GM18505 (cell line): ENCODE measurements at regions not wholly inside any gene's neighbourhood (a gene's known extent, or its start where the extent isn't known, plus 50 kb on each side); places are given as distances from the start of the nearest gene placed in this dataset.

Source experiments
- ATAC-seq: cut with Tn5 transposase; IDR thresholded peaks from one replicate; pipeline ENCODE4 v1.9.1; 2021; ENCODE audit not compliant: unreplicated experiment
- POLR2A ChIP-seq: IDR thresholded peaks from 4 replicates; pipeline ENCODE4 v1.6.1; 2011; ENCODE audit warnings: borderline replicate concordance; ENCODE audit not compliant: insufficient read depth, insufficient read length; ENCODE audit errors: extremely low read depth

DNA sequence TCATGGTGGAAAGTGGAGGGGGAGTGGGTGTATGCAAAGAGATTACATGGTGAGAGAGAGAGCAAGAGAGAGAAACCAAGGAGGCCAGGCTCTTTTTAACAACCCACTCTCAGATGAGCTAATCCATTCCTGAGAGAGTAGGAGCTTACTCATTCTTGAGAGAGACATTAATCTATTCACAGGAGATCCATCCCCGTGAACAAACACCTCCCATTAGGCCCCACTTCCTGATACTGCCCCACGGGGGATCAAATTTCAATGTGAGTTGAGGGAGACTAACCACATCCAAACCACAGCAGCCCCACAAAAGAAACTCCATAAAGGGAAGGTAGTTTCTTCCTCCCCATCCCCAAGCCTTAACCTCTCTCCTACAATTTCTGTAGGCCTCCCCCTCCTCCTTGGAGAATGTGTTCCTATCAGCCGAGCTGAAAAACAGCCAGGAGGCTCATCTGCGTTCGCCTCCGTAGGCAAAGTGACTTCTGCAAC lies 450.0 kb downstream of the NPIPA7 start:
- ATAC-seq: no peak
- TF ChIP-seq POLR2A: no peak

- ATAC-seq: no peak
Observed at GRCh38 chr16:16830401-16830800, 451.5 kb downstream of the NPIPA7 start.

GRCh38 chr16:16830973-16831372 lies 452.0 kb downstream of the NPIPA7 start:
- no peak for ATAC-seq
- no peak for TF ChIP-seq POLR2A

More at GRCh38 chr16:16830401-16830800, 451.5 kb downstream of the NPIPA7 start:
- no peak for TF ChIP-seq POLR2A

GRCh38 chr16:16833165-16833564 lies 454.2 kb downstream of the NPIPA7 start:
- ATAC-seq: no peak
- no peak for TF ChIP-seq POLR2A

GRCh38 chr16:16850274-16850673 lies 471.3 kb downstream of the NPIPA7 start:
- no peak for ATAC-seq
- TF ChIP-seq POLR2A: no peak

GRCh38 chr16:16857012-16857411 lies 478.1 kb downstream of the NPIPA7 start:
- no peak for TF ChIP-seq POLR2A
- ATAC-seq: no peak

DNA sequence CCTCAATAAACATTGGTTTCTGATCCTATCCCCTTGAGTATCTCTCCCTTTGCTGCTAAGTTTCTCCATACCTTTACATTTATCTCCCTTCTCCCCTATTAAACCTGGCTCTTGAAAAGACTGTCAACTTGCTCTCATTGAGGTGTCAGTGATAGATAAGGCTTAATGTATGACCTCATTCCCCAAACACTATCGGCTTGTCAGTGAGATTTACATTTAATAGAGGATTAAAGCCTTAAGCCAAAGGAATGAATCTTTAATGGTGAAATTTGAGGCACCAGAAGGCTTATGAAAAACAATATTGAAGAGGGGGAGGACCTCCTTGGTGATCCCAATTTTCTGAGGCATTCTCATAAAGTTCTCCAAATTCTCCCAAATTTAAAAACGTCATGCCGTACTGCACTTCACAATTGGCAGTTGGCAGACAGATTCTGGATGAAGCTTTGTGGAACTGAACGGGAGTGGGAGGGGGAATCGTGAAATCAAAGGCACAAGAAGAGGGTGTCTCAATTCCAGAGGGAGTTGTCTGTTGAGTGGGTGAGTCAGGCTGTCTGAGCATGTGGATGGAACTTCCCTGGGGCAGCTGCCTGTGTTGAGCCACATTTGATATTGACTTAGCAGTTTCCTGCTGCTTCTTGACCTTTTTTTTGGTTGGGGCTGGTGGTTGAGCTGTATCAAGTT lies 478.8 kb downstream of the NPIPA7 start:
- TF ChIP-seq POLR2A: no peak
- no peak for ATAC-seq

DNA sequence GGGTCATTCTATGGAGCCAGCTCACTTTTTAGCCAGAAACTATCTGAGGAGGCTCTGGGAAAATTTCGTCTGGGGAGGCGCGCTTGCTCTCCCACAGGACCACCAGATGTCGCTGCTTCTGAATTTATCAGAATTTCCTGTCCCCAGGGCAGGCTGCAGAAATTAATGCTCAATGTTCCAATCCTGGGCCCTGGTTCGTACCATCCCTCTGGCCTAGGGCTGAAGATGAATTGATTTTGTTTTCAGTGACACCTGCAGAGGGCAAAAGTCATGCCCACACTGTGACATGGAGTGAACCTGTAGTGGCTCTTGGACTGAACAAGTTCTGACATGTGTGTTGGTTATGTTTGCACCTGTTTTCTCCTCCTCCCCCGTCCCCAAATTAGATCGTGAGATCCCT lies 482.6 kb downstream of the NPIPA7 start:
- ATAC-seq: no peak
- TF ChIP-seq POLR2A: no peak

- TF ChIP-seq POLR2A: no peak
- no peak for ATAC-seq
Observed at GRCh38 chr16:16863672-16864071, 484.7 kb downstream of the NPIPA7 start.

GRCh38 chr16:16864536-16864935 lies 485.6 kb downstream of the NPIPA7 start:
- no peak for ATAC-seq
- no peak for TF ChIP-seq POLR2A

DNA sequence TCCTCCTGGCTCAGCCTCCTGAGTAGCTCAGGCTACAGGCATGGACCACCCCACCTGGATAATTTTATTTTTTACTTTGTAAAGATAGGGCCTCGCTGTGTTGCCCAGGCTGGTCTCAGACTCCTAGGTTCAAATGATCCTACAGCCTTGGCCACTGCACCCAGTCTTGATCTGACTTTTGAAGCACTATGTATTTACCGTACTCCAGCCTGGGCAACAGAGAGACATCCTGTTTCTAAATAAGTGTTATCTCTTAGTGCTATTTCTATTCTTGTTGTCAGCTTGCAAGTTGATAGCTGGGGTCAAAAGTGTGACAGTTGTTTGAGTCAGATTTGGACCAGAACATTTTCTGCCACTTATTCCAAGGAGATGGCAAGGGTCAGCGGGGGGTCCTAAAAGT lies 486.4 kb downstream of the NPIPA7 start:
- no peak for TF ChIP-seq POLR2A
- ATAC-seq: no peak

DNA sequence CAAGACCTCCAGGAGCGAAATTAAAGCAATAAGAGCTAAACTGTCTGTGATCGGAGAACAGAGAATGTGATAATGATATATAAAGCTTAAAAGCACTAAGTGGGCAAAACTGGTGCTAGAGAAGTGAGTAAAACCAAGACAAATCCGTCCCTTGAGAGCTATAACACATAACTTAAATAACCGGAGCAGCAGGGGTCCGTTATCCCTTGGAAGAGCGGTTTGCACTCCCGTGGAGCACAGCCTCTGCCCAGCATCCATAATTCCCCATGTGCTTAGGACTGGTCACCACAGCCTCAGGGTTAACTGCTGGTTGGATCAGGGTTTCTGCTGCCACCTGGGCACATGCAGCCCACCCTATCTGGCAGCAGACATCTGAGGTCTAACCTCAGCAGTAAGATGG lies 489.0 kb downstream of the NPIPA7 start:
- no peak for ATAC-seq
- no peak for TF ChIP-seq POLR2A

GRCh38 chr16:16868727-16869126 lies 489.8 kb downstream of the NPIPA7 start:
- ATAC-seq: no peak
- no peak for TF ChIP-seq POLR2A

- no peak for TF ChIP-seq POLR2A
- ATAC-seq: no peak
Observed at GRCh38 chr16:16869746-16870145, 490.8 kb downstream of the NPIPA7 start.
